Transverse colon (tissue), 4 donors: ENCODE measurements at regions not wholly inside any gene's neighbourhood (a gene's known extent, or its start where the extent isn't known, plus 50 kb on each side); places are given as distances from the start of the nearest gene placed in this dataset.

Experiments used
- DNase-seq: peaks from one replicate; pipeline ENCODE4 v3.0.0-alpha.2; 2019
- H3K27ac ChIP-seq, 4 donors: fragments of 200-600 bp; sonication (generic); 2 replicates each; pipeline ENCODE4 v1.5.1; 2016 to 2018; ENCODE audit warnings: inconsistent platforms in 4 of 4
- H3K27me3 ChIP-seq: fragments of 200-600 bp; sonication (generic); 2 replicates; pipeline ENCODE4 v1.5.1; 2017; ENCODE audit warnings: inconsistent platforms
- H3K36me3 ChIP-seq, 4 donors: fragments of 200-600 bp; sonication (generic); 2 replicates each; pipeline ENCODE4 v1.5.1; 2017 to 2019; ENCODE audit warnings: inconsistent platforms in 4 of 4
- H3K4me1 ChIP-seq, 4 donors: fragments of 200-600 bp; sonication (generic); 2 replicates each; pipeline ENCODE4 v1.5.1; 2017 to 2020; ENCODE audit warnings: inconsistent platforms in 4 of 4
- H3K4me3 ChIP-seq, 4 donors: fragments of 200-600 bp; sonication (generic); 1 replicate in 1 of 4; 2 replicates in 3 of 4; pipeline versions ENCODE4 v1.5.1 to v1.6.1; 2017 to 2019; ENCODE audit warnings: inconsistent platforms in 4 of 4
- H3K9me3 ChIP-seq, 2 donors: fragments of 200-600 bp; sonication (generic); 2 replicates each; pipeline ENCODE4 v1.5.1; 2017 to 2019; ENCODE audit warnings: inconsistent platforms in 2 of 2
- CTCF ChIP-seq, 5 experiments: fragments of 200-600 bp in 3 of 5; fragments of 450-650 bp in 2 of 5; sonication (generic) in 3 of 5; IDR thresholded peaks; 1 replicate in 2 of 5; 2 replicates in 3 of 5; pipeline ENCODE4 v1.5.1; 2016 to 2017; ENCODE audit warnings: antibody characterized with exemption in 5 of 5, inconsistent platforms in 3 of 5, mild to moderate bottlenecking in 2 of 5, moderate library complexity in 1 of 5
- EP300 ChIP-seq: sonication (generic); formaldehyde crosslinking; IDR thresholded peaks from one replicate; pipeline ENCODE4 v1.6.1; 2017; ENCODE audit warnings: antibody characterized with exemption, low read depth
- POLR2A ChIP-seq: fragments of 450-650 bp; IDR thresholded peaks from one replicate; pipeline ENCODE4 v1.6.1; 2016; ENCODE audit warnings: antibody characterized with exemption, mild to moderate bottlenecking, moderate library complexity
- POLR2AphosphoS5 ChIP-seq, 3 donors: sonication (generic); formaldehyde crosslinking; IDR thresholded peaks; one replicate each; pipeline ENCODE4 v1.6.1; 2016; ENCODE audit warnings: antibody characterized with exemption in 3 of 3
- WGBS, 2 donors: methylation state at CpG; one replicate each; pipeline ENCODE4 v1.1.5; 2018; ENCODE audit warnings: low coverage in 1 of 2; 5-methylcytosine and 5-hydroxymethylcytosine counted together
- in situ Hi-C, 4 donors: fragments of 200-750 bp; cut with MboI; loops; one replicate each; pipeline versions ENCODE4 v1.15.0 to v1.15.1; 2017; ENCODE audit warnings: low sequenced_read_pairs in 3 of 4, low pct_ligation_motif_present in 1 of 4, low pct_unique_long_range_greater_than_20kb in 1 of 4
- intact Hi-C: fragments of 100-400 bp; cut with DNase I; formaldehyde crosslinking; loops from one replicate; pipeline ENCODE4 v1.15.1; 2023; ENCODE audit warnings: low total_unique reads

DNA sequence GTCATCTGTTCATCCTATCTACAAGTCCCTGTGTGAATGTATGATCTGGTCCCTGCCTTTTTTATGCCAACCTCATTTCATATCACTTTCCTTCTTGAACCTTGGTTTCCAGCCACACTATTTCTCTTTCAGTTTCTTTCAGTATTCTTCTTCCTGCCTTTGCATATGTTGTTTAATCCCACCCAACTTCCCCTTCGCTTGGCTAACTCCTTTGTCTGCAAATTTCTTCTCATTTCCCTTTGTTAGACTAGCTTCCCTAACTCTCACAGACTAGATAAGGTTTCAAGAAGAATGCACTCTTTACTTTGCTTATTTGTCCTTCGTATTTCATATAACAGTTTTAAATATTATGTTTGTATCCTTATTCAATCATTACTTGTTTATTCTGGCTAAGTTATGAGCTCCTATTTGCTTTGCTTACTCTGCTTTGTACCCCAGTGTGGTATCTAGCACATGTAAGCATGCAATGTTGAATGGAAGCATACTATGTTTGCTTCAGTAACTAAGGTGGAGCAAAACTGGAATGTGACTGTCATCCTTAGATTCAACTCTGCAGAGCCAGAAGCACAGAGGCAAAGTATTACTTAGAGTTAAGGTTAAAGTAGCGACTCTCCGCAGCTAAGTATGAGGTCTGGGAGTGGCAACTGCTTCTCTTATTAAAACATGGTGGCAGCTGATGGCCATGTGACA is 681.3 kb downstream of the CPS1 start:
- DNase-seq: no peak
- in situ Hi-C loops (no loop called here), intact Hi-C loops (no loop called here)
- TF ChIP-seq EP300 (no peak), CTCF (IDR thresholded peaks at IDR 0.05) (no peak), POLR2AphosphoS5 (IDR thresholded peaks at IDR 0.05) (no peak), POLR2A (no peak)
- H3K4me1 ChIP-seq: no peaks in the 10 kb centered on the region
- no peaks in the 10 kb centered on the region for H3K9me3 ChIP-seq
- H3K4me3 ChIP-seq: no peak overlapping the region
- no peaks in the 10 kb centered on the region for H3K36me3 ChIP-seq
- H3K27ac ChIP-seq: no peak overlapping the region
- 54 to 81% methylated on average over 2 to 4 of the region's 4 CpGs for WGBS, 2 donors
- no peaks in the 10 kb centered on the region for H3K27me3 ChIP-seq

GRCh38 chr2:211241891-211242290 is 685.5 kb downstream of the CPS1 start:
- 88 to 91% methylated on average over 1 to 3 of the region's 3 CpGs for WGBS, 2 donors
- TF ChIP-seq POLR2AphosphoS5 (IDR thresholded peaks at IDR 0.05) (no peak), POLR2A (no peak), CTCF (IDR thresholded peaks at IDR 0.05) (no peak), EP300 (no peak)
- intact Hi-C loops: no loop called here

DNA sequence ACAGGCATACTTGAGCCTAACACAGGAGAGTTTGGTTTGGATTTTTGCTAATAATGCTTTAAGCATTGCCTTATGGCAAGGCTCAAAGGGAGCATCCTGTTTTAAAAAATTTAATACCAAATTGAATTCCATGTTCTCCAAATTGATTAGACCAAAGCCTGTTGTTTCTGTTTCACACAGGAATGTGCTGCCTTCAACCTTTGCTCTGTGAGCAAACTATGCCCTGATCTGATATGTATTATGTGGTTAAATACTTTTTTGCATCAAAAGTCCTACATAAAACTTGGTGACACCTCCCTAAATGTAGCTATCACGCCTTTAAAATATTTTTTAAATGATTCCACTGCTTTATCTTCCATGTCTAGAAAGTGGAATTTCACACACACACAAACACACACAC is 691.4 kb downstream of the CPS1 start:
- H3K4me3 ChIP-seq: no peak overlapping the region
- TF ChIP-seq CTCF (IDR thresholded peaks at IDR 0.05): no peak
- in situ Hi-C loops (no loop called here), intact Hi-C loops (no loop called here)
- 45 to 71% methylated on average over 1 of the region's 1 CpG for WGBS, 2 donors
- no peaks in the 10 kb centered on the region for H3K36me3 ChIP-seq
- H3K9me3 ChIP-seq: no peaks in the 10 kb centered on the region
- H3K27ac ChIP-seq: no peak overlapping the region
- H3K4me1 ChIP-seq: no peaks in the 10 kb centered on the region
- no peak for DNase-seq
- H3K27me3 ChIP-seq: no peaks in the 10 kb centered on the region

More at GRCh38 chr2:211241891-211242290, 685.5 kb downstream of the CPS1 start:
- H3K36me3 ChIP-seq: no peaks in the 10 kb centered on the region
- in situ Hi-C loops: no loop called here
- no peak for DNase-seq
- no peaks in the 10 kb centered on the region for H3K9me3 ChIP-seq
- no peaks in the 10 kb centered on the region for H3K4me1 ChIP-seq
- H3K27me3 ChIP-seq: no peaks in the 10 kb centered on the region
- no peak overlapping the region for H3K27ac ChIP-seq
- no peak overlapping the region for H3K4me3 ChIP-seq

DNA sequence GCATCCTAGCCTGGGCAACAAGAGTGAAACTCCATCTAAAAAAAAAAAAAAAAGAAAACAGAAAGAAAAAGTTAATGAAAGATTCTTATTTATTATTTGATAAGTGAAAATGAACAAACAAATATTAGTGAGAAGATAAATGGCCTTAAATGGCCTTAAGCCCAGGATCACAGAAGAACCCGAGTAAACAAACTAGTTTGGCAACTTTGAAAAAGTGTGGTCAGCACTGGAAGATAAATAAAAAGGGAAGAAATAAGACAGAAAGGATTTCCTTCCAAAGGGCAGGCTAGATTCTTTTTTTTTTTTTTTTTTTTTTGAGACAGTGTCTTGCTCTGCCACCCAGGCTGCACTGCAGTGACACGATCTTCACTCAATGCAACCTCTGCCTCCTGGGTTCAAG is 692.4 kb downstream of the CPS1 start:
- no peaks in the 10 kb centered on the region for H3K9me3 ChIP-seq
- H3K4me3 ChIP-seq: no peak overlapping the region
- no peak for DNase-seq
- WGBS, 2 donors: 41 to 49% methylated on average over 2 of the region's 2 CpGs
- H3K36me3 ChIP-seq: no peaks in the 10 kb centered on the region
- H3K4me1 ChIP-seq: no peaks in the 10 kb centered on the region
- no peak for TF ChIP-seq POLR2A
- no peak for TF ChIP-seq CTCF (IDR thresholded peaks at IDR 0.05)
- TF ChIP-seq POLR2AphosphoS5 (IDR thresholded peaks at IDR 0.05): no peak
- TF ChIP-seq EP300: no peak
- H3K27me3 ChIP-seq: no peaks in the 10 kb centered on the region
- in situ Hi-C loops (no loop called here), intact Hi-C loops (no loop called here)
- no peak overlapping the region for H3K27ac ChIP-seq
